ENCODE measurements at regions not wholly inside any gene's neighbourhood (a gene's known extent, or its start where the extent isn't known, plus 50 kb on each side); places are given as distances from the start of the nearest gene placed in this dataset.

GRCh38 chr3:73783811-73784210 is 159.1 kb upstream of the PDZRN3 start:
- DNase-seq: no peak

DNA sequence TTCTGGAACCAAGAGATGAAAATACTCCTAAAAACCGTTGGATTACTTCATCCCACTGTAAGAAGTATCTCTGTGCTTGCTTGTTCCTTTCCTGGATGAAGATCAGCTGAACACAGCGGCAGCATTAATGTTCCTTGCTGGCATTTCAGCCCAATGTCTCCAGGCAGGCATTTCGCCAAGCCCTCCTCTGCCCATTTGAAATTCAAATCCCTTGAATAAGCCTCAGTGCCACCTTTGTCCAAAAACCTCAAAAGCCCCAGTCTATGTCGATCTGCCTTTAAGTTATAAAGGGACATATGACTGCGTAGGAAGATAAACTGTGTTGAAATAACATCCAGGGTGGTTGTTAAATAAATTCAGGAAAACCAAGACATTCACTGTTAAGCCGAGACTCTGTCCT is 156.8 kb upstream of the PDZRN3 start:
- DNase-seq: peak; percentile 45

DNA sequence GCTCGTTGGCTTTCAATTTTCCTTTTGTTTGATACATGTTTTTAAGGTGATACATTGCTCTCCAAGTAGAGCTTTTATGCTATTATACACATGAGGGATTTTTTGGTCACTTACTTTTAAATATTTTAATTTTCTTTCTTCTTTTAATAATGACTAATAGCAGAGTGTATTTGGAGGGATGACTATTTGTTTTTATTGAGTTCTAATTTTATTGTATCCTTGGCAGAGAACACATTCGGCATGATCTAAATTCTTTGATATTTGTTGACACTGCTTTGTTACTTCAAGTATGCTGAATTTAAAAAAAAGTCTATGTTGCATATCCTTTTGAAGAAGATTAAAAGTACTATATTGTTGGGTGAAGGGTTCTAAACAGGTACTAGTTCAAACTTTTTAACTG is 149.9 kb upstream of the PDZRN3 start:
- DNase-seq: no peak

DNA sequence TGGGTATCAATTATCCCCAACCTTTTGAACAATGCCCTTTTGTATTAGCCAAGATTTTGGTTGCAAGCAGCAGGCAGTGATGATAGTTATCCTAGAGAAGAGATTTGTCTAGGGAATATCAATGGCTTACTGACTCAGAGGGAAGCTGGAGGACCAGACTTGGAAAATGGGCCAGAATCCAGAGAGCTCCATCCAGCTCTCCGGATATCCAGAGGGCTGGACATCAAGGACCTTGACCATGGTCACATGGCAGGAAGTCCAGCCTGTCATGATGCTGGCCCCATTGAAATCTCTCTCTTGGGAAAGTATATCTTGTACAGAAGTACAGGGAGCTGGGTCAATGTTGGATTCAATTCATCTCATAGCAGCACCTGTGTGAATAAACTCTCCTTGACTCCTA is 148.5 kb upstream of the PDZRN3 start:
- DNase-seq: peak; percentile 40

DNA sequence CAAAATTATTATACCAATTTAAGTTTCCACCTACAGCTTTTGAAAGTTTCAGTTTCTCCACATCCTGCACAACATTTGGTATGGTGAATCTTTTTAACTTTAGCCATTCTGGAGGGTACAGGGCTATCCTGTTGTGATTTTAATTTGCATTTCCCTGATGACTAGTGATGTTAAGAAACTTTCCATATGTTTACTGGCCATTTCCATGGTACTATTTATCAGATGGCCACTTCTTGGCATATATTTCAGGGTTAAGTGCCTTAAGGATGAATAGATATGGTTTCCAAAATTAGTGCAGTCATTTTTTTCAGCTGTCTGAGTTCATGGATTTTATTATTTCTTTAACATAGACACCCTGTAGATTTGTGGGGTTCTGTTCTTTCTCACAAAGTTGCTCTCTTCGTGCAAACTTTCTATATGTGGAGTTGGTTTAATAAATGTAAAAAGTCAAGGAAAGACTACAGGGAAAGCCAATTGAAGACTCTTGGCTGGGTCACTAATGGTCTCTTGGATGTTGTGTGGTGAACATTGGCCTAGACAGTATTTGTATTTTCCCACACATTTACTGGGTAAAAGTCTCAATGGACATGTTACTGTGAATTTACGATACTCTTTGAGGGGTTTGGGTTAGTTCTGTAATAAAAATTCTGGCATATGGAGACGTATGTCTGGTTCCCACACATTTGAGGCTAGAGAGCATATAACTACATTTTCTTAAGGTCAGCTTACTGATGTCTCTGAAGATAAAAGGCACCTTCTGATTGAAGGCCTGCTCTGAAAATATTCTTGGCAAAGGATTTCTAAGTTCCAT is 147.5 kb upstream of the PDZRN3 start:
- DNase-seq: no peak

GRCh38 chr3:73768524-73769308 is 144.0 kb upstream of the PDZRN3 start:
- no peak for DNase-seq

- peak; percentile 59 for DNase-seq
Measured at GRCh38 chr3:73766599-73767381, 142.0 kb upstream of the PDZRN3 start.

DNA sequence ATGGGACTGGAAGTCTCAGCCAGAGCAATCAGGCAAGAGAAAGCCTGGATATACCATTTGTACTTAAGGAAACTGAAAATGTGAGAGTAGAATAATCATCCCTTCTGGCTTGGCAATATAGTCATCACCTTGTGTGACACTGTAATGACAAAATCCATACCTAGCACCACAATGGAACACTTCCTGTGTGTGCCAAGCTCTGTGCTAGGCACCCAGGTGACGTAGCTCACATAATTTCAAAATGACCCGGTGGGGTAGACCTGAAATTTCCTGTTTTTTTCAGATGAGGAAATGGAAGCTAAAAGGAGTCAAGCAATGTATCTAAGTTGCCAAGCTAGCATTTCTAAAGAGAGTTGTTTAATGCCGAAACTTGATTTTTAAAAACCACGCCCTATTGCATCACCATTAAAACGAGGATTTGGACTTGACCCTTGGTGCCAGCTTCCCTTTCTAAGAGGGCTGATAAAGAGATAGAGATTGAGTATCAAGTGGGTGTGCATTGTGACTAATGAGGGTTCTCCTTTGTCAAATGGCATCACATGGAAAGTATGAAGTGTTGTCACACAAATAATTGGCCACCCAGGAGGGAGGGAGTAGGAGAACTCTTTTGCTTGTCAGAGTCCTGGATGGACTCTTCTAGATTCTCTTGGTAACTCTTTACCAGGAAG is 141.3 kb upstream of the PDZRN3 start:
- no peak for DNase-seq

GRCh38 chr3:73762855-73763254 is 138.1 kb upstream of the PDZRN3 start:
- DNase-seq: no peak

GRCh38 chr3:73759297-73759711 is 134.6 kb upstream of the PDZRN3 start:
- no peak for DNase-seq

- no peak for DNase-seq
Measured at GRCh38 chr3:73757536-73757935, 132.8 kb upstream of the PDZRN3 start.

DNA sequence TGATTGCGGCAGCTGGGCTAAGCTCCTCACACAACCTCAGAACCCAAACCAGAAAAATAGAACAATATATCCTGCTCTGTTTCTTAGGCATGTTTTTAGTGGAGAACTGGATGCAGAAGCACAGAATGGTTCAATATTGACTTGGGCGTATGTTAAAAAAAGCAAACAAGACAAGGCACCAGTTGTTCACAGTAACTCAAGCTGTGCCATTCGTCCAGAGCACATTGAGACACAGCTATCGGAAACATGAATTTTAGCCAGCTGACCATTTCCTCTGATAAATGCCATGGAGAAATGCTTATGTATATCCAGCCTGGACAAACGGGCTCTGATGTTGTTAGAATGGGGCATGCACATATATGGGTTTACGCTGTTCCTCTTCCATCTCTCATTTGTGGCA is 129.2 kb upstream of the PDZRN3 start:
- no peak for DNase-seq

GRCh38 chr3:73752338-73752737 is 127.6 kb upstream of the PDZRN3 start:
- DNase-seq: no peak

DNA sequence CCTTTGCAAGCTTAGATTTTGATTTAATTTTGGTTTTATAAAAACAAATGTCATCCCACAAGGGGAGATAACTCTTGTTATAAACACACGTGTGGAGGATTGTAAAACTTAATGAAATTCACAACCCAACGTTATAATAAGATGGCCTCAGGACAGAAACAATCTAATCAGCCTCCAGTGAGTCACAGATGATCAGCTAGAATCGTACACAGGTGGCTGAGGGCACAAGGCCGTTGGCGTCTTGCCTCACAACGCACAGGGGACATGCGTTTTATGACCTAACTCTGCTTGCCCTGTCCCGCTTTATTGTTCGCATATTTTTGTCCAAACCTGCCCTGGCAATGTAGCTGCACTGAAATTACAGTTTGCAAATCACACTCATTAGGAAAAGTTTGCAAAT is 121.9 kb upstream of the PDZRN3 start:
- peak; percentile 73 for DNase-seq

DNA sequence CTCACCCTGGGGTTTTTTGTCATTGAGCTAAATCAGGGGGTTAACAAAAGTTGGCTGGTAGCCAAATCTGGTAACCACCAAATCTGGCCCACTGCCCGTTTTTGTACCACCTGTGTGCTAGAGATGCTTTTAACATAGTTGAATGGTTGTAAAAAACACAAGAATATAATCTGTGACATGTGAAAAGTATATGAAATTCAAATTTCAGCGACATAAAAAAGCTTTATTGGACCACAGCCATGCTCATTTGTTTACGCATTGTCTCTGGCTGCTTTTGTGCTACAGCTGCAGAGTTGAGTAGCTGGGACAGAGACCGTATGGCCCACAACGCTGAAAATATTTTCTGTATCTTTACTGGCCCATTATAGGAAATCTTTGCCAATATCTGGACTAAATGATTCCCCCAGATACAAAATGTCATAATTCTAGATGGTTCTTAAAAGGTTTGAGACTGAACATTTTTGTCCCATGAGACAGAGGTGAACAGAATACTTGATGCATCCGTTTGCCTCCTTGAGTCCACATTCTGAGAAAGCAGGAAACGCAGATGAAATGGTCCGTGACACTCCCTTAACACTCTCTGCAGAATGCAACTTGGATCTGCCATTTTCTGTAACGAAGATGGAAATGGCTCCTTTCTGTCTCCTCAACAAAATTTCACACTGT is 120.9 kb upstream of the PDZRN3 start:
- DNase-seq: peak; percentile 60

DNA sequence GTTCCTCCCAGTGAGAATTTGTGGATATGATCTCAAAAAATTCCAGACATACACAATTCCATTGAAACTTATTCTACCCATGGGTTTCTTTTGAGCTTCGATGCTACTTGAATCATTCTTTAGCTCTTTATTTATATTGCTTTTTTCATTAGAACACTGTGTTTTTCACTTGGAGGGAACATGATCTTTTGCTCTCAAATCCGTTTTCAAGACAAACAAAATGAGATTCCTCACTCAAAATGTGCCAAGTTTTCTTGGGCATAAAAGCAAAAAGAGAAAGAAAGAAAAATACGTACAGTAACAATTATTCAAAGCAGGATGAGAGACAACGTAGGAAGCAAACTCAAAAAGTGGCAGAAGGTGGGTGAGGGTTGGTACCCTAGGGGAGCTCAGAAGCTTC is 118.8 kb upstream of the PDZRN3 start:
- no peak for DNase-seq

GRCh38 chr3:73739791-73740453 is 115.2 kb upstream of the PDZRN3 start:
- no peak for DNase-seq

DNA sequence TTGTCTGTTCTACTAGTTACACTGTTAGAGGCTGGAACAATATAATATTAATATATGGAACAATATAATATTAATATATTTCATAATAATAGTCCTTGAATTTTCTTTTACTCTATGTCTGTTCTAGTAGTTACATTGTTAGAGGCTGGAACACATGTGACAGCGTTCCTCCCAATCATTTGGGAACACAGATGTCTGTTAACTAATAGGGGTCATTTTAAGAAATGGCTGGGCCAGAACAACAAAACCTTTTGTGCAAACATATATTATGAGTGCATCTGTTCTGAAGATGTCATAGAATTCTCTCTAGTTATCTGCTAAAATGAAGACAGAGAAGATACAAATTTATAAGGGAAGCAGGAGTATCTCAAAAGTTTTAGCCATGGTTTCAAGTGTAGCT is 114.0 kb upstream of the PDZRN3 start:
- no peak for DNase-seq

- no peak for DNase-seq
Measured at GRCh38 chr3:73734211-73735089, 109.7 kb upstream of the PDZRN3 start.

- no peak for DNase-seq
Measured at GRCh38 chr3:73733746-73734145, 109.0 kb upstream of the PDZRN3 start.

- peak; percentile 82 for DNase-seq
Measured at GRCh38 chr3:73729969-73730440, 105.3 kb upstream of the PDZRN3 start.

All from femur (tissue), 1 donor.